ENCODE measurements at regions not wholly inside any gene's neighbourhood (a gene's known extent, or its start where the extent isn't known, plus 50 kb on each side); places are given as distances from the start of the nearest gene placed in this dataset.

DNA sequence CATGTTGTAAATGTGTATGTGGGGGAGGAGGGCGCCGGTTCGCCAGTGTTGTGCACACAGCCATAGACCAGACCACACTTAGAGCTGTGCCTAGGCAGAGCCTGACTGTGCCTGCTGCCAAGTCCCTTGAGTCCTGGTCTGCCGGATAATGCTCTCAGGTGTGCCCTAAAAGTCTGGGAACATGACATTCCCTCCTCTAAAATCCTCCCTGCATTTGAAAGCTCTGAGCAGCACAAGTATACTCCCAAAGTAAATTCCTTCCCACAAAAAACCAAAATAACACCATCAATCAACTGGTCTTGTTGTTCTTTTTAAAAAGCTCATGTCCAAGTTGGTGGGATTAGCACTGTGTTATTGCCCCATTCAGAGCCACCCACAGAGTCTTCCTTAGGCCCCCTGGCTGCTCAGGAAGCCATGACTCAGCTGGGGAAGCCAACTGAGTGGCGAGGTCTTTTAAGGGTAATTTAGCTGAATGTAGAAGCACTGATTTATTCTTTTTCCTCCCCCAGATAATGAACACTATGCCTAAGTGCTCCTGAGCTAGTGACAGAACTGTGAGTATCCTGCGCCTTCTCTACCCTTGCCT is 147.8 kb upstream of the MCTP2 start:
- TF ChIP-seq CTCF (IDR thresholded peaks at IDR 0.05 in 8 of 11, conservative IDR thresholded peaks at IDR 0.05 in 3 of 11) (no peak), POLR2A (IDR thresholded peaks at IDR 0.05) (no peak), POLR2AphosphoS5 (IDR thresholded peaks at IDR 0.05) (no peak)
- no peaks in the 10 kb centered on the region for H3K36me3 ChIP-seq
- intact Hi-C loops (cut with DNase I; ENCODE audit: low total_unique reads) = no loop called here
- H3K4me3 ChIP-seq = no peak overlapping the region
- H3K27ac ChIP-seq = no peak overlapping the region
- WGBS, 5 donors = 66 to 81% (median 72%) methylated on average over 6 of the region's 6 CpGs
- no peaks in the 10 kb centered on the region for H3K4me1 ChIP-seq
- no peak for DNase-seq
- H3K27me3 ChIP-seq (replicated peaks in 1 of 7) = peaks cover 0 to 17% (median 0%) of the 10 kb centered on the region in 7 donors
- no peaks in the 10 kb centered on the region for H3K9me3 ChIP-seq

DNA sequence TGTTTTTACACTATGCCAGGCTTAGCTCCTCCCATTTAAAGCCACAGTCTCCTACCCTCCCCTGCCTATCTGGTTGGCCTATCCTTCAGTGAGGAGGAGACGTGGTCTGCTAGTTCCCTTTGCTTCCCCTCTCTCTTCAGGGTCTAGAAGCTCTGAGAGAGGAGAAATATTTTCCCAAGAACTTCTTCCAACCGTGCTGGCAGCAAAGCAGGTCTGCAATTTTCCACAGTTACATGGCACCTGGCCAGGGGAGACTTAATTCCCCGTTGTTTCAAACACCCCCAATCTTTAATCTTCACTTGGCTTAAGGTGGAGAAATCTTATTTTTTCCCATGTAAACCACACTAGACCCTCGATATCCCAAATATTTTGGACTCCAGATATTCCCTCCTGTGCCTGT is 149.5 kb upstream of the MCTP2 start:
- no peak for DNase-seq
- no peak for TF ChIP-seq POLR2A (IDR thresholded peaks at IDR 0.05)
- TF ChIP-seq POLR2AphosphoS5 (IDR thresholded peaks at IDR 0.05) = no peak
- TF ChIP-seq CTCF (IDR thresholded peaks at IDR 0.05 in 8 of 11, conservative IDR thresholded peaks at IDR 0.05 in 3 of 11) = no peak
- Histone ChIP-seq H3K4me1 (no peaks in the 10 kb centered on the region), H3K9me3 (no peaks in the 10 kb centered on the region), H3K36me3 (no peaks in the 10 kb centered on the region), H3K4me3 (no peak overlapping the region), H3K27me3 (replicated peaks in 1 of 7) (peaks cover 0 to 4% (median 0%) of the 10 kb centered on the region in 7 donors), H3K27ac (no peak overlapping the region)
- 63 to 78% (median 65%) methylated on average over 4 of the region's 4 CpGs for WGBS, 5 donors
- intact Hi-C loops (cut with DNase I; ENCODE audit: low total_unique reads) = no loop called here

DNA sequence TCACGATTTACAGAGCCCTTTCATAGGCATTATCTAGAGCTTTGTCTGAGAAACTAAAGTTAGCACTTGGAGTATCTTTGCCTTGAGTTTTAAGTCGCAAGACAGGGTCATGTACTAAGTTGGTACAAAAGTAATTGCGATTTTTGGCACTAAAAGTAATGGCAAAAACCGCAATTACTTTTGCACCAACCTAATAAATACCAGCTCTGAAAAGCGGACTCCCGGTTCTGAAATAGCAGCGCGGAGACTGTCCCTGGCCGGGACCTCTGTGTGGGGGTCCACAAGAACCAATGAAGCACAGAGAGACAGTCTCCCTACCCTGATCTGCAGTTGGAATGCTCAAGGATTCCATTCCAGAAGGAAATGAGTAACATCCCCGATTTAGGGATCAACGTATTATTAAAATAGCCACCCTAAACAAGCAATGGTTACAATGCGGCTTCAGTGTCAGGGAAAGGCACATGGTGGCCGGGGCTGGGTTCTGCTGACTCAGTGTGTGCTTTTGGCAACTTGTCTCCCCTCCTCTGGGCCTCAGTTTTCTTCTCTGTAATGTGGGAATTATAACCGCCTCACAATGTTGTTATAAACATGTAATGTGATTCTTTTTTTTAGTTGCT is 150.3 kb upstream of the MCTP2 start:
- Histone ChIP-seq H3K27me3 (replicated peaks in 1 of 7) (peaks cover 0 to 4% (median 0%) of the 10 kb centered on the region in 7 donors), H3K27ac (no peak overlapping the region), H3K9me3 (no peaks in the 10 kb centered on the region), H3K4me1 (no peaks in the 10 kb centered on the region), H3K36me3 (no peaks in the 10 kb centered on the region), H3K4me3 (no peak overlapping the region)
- intact Hi-C loops (cut with DNase I; ENCODE audit: low total_unique reads) = no loop called here
- DNase-seq = no peak
- TF ChIP-seq POLR2A (IDR thresholded peaks at IDR 0.05) = no peak
- TF ChIP-seq POLR2AphosphoS5 (IDR thresholded peaks at IDR 0.05) = no peak
- TF ChIP-seq CTCF (IDR thresholded peaks at IDR 0.05 in 8 of 11, conservative IDR thresholded peaks at IDR 0.05 in 3 of 11) = no peak
- 81 to 90% (median 89%) methylated on average over 14 of the region's 14 CpGs for WGBS, 5 donors

- 59 to 77% (median 66%) methylated on average over 8 of the region's 8 CpGs for WGBS, 5 donors
- no peaks in the 10 kb centered on the region for H3K36me3 ChIP-seq
- no peaks in the 10 kb centered on the region for H3K4me1 ChIP-seq
- H3K4me3 ChIP-seq = no peak overlapping the region
- intact Hi-C loops (cut with DNase I; ENCODE audit: low total_unique reads) = no loop called here
- no peak for DNase-seq
- TF ChIP-seq POLR2AphosphoS5 (IDR thresholded peaks at IDR 0.05) (no peak), POLR2A (IDR thresholded peaks at IDR 0.05) (no peak), CTCF (IDR thresholded peaks at IDR 0.05 in 8 of 11, conservative IDR thresholded peaks at IDR 0.05 in 3 of 11) (no peak)
- H3K27ac ChIP-seq = no peak overlapping the region
- no peaks in the 10 kb centered on the region for H3K9me3 ChIP-seq
- H3K27me3 ChIP-seq (replicated peaks in 1 of 7) = peaks cover 0 to 4% (median 0%) of the 10 kb centered on the region in 7 donors
Measured at GRCh38 chr15:94080416-94080815, 150.9 kb upstream of the MCTP2 start.

Measured in spleen (tissue), 11 donors.